ENCODE measurements at regions not wholly inside any gene's neighbourhood (a gene's known extent, or its start where the extent isn't known, plus 50 kb on each side); places are given as distances from the start of the nearest gene placed in this dataset.
"Not testable (repeated sequence)": the region's sequence is repeated elsewhere in the genome, so short reads cannot be mapped to it uniquely, and the experiment has no call there.

DNA sequence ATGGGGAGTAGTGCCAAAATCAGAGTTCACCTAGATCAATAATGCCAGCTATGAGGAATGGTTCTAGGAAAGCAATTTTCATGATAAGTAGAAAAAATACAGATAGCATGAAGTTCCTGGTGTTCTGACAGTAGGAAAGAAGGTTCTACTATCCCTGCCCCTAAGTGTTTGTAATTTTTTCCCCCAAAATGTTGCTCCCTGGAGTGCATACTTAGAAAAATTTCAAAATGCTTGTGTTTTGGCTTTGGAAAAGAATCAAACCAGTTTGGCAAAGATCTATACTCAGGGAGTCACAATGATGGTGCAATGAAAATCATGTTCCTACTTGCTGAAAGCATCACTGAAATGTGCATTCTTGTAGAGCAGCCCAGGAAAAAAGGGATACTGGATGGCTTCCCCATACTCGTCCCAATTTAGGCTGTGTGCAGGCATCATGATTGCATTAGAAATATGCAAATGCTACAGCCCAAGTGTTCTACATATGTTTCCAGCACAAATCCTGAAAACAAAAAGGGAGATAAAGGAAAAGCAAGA, 74.7 kb downstream of the LPAR4 start:
- TF ChIP-seq, protein P1, sequence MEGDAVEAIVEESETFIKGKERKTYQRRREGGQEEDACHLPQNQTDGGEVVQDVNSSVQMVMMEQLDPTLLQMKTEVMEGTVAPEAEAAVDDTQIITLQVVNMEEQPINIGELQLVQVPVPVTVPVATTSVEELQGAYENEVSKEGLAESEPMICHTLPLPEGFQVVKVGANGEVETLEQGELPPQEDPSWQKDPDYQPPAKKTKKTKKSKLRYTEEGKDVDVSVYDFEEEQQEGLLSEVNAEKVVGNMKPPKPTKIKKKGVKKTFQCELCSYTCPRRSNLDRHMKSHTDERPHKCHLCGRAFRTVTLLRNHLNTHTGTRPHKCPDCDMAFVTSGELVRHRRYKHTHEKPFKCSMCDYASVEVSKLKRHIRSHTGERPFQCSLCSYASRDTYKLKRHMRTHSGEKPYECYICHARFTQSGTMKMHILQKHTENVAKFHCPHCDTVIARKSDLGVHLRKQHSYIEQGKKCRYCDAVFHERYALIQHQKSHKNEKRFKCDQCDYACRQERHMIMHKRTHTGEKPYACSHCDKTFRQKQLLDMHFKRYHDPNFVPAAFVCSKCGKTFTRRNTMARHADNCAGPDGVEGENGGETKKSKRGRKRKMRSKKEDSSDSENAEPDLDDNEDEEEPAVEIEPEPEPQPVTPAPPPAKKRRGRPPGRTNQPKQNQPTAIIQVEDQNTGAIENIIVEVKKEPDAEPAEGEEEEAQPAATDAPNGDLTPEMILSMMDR (IDR thresholded peaks at IDR 0.05; ENCODE audit: low read depth, low read length) = no peak
- no peak overlapping the region for H3K4me3 ChIP-seq (replicated peaks in 1 of 2; ENCODE audit: low read depth in 2 of 2, low read length in 2 of 2)
- no peak for DNase-seq (ENCODE audit: low read depth in 2 of 2)

DNA sequence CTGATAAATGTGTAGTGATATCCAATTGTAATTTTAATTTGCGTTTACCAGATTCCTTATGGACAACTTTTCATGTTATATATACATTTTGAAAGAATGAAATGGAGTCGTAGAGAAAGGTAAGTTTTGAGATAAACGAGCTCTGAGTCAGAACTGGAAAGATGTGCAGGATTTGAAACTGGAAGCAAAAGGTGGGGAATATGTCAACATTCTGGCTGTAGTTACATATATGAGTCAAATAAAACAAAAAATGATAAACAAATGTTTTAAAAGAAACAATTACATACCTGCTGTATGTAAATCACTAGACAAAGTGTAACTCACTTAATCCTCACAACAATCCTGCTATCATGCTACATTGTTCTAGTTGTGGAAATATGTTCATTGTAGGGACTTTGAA, 84.0 kb downstream of the LPAR4 start:
- DNase-seq (ENCODE audit: low read depth in 2 of 2) = no peak
- H3K4me3 ChIP-seq (replicated peaks in 1 of 2; ENCODE audit: low read depth in 2 of 2, low read length in 2 of 2) = no peak overlapping the region
- TF ChIP-seq, protein P1 (IDR thresholded peaks at IDR 0.05; ENCODE audit: low read depth, low read length) = no peak

DNA sequence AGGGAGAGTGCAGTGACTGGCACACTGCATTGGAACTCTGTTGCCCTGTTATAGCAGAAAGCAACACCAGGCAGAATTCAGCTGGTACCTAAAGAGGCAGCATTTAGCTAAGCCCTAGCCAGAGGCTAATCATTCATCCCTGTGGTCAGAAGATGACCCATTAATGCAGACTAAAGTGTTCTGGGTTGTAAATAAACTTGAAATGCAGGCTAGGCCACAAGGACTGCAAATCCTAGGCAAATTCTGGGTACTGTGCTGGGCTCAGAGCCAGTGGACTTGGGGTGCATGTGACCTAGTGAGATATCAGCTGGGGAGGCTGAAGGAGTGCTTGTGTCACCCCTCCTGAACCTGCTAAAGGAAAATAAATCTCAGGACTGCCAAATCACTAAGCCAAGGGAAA, 91.2 kb downstream of the LPAR4 start:
- TF ChIP-seq, protein P1 (IDR thresholded peaks at IDR 0.05; ENCODE audit: low read depth, low read length) = no peak
- no peak for DNase-seq (ENCODE audit: low read depth in 2 of 2)
- H3K4me3 ChIP-seq (replicated peaks in 1 of 2; ENCODE audit: low read depth in 2 of 2, low read length in 2 of 2) = no peak overlapping the region

DNA sequence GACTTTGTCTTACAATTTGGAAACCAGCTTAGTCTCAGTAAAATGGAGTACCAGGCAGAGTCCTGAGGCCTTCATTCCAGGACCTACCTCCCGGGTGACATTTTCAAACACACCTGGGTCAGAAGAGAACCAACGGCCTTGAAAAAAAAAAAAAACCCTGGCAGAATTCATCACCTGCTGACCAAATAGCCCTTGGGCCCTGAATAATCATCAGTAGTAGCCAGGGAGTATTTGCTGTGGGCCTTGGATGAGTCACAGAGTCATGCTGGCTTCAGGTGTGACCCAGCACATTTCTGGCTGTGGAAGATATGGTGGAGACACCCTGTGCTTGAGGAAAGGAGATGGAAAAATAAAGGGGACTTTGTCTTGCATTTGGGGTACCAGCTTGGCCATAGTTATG, 92.2 kb downstream of the LPAR4 start:
- H3K4me3 ChIP-seq (replicated peaks in 1 of 2; ENCODE audit: low read depth in 2 of 2, low read length in 2 of 2) = no peak overlapping the region
- DNase-seq (ENCODE audit: low read depth in 2 of 2) = no peak
- TF ChIP-seq, protein P1 (IDR thresholded peaks at IDR 0.05; ENCODE audit: low read depth, low read length) = no peak

DNA sequence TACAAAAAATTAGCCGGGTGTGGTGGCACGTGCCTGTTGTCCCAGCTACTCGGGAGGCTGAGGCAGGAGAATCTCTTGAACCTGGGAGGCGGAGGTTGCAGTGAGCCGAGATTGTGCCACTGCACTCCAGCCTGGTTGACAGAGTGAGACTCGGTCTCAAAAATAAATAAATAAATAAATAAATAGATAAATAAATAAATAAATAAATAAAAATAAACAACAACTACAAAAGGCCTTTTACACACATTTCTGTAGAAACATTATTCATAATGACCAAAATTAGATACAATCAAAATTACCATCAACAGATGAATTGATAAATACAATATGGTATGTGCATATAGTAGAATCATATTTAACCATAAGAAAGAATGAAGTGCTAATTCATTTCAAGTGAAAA, 96.7 kb downstream of the LPAR4 start:
- not testable (repeated sequence) for DNase-seq (ENCODE audit: low read depth in 2 of 2); H3K4me3 ChIP-seq (replicated peaks in 1 of 2; ENCODE audit: low read depth in 2 of 2, low read length in 2 of 2)

DNA sequence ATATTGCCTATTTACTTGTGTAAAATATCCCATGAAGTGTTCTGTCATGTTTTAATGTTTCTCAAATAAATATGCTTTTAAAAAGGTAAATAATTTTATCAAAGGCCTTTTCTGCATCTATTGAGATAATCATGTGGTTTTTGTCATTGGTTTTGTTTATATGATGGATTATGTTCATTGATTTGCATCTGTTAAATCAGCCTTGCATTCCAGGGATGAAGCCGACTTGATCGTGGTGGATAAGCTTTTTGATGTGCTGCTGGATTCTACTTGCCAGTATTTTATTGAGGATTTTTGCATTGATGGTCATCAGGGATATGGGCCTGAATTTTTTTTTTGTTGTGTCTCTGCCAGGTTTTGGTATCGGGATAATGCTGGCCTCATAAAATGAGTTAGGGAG, 63.9 kb upstream of the P2RY10 start:
- H3K4me3 ChIP-seq (replicated peaks in 1 of 2; ENCODE audit: low read depth in 2 of 2, low read length in 2 of 2); DNase-seq (ENCODE audit: low read depth in 2 of 2): not testable (repeated sequence)

DNA sequence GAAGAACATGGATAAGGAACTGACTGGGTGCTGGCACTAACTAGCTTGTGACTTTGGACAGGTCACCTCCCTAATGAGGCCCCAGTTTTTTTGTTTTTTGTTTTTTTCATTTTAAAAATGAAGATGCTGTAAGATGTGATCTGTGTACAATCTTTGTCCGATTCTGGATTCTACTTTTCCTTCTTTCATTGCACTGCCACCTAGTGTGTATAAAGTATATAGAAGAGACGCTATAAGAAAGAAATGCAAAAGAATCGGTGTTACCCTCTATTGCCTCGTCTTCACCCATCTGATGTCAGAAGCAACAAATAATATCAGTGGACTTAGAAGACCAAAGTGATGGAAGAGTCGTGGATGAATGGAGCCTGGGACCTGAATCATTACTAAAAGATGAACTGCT, 58.6 kb upstream of the P2RY10 start:
- H3K4me3 ChIP-seq (replicated peaks in 1 of 2; ENCODE audit: low read depth in 2 of 2, low read length in 2 of 2) = no peak overlapping the region
- peak; percentile 1 to 13 for DNase-seq (ENCODE audit: low read depth in 2 of 2)
- TF ChIP-seq, protein P1 (IDR thresholded peaks at IDR 0.05; ENCODE audit: low read depth, low read length) = peak; percentile 18
